CD8-positive, alpha-beta memory T cell (primary cell): ENCODE measurements at regions not wholly inside any gene's neighbourhood (a gene's known extent, or its start where the extent isn't known, plus 50 kb on each side); places are given as distances from the start of the nearest gene placed in this dataset.

ENCODE experiments used
- CTCF ChIA-PET: fragments of 350-600 bp; sonication (Branson Sonifier 250); formaldehyde crosslinking; loops from one replicate; lab custom pipeline; 2021; ENCODE audit warnings: antibody characterized with exemption; lab: Charles Lee
- POLR2A ChIA-PET: fragments of 350-600 bp; sonication (Branson Sonifier 250); formaldehyde crosslinking; loops from one replicate; lab custom pipeline; 2021; ENCODE audit warnings: antibody characterized with exemption; lab: Charles Lee
- DNase-seq, 5 donors: peaks; one replicate each; pipeline versions ENCODE4 v3.0.0 to v3.0.0-alpha.2; 2020 to 2022; ENCODE audit warnings: mixed read lengths in 1 of 5
- H3K27ac ChIP-seq: one replicate; pipeline ENCODE4 v1.7.0; 2013; ENCODE audit warnings: low read depth, mild to moderate bottlenecking, low read length, moderate library complexity
- H3K27me3 ChIP-seq: 2 replicates; pipeline ENCODE4 v1.7.0; 2013; ENCODE audit warnings: low read length, mild to moderate bottlenecking; ENCODE audit not compliant: insufficient read depth, poor library complexity, severe bottlenecking
- H3K36me3 ChIP-seq: 2 replicates; pipeline ENCODE4 v1.7.0; 2013; ENCODE audit warnings: mild to moderate bottlenecking, low read length, moderate library complexity; ENCODE audit not compliant: insufficient read depth
- H3K4me1 ChIP-seq: 2 replicates; pipeline ENCODE4 v1.7.0; 2013; ENCODE audit warnings: mild to moderate bottlenecking, low read length, moderate library complexity; ENCODE audit not compliant: insufficient read depth
- H3K4me3 ChIP-seq: 2 replicates; pipeline ENCODE4 v1.7.0; 2013; ENCODE audit warnings: mild to moderate bottlenecking, low read length
- H3K9me3 ChIP-seq: 2 replicates; pipeline ENCODE4 v1.7.0; 2013; ENCODE audit warnings: mild to moderate bottlenecking, low read length
- H3K27ac Mint-ChIP-seq, 8 donors: one replicate each; pipeline ENCODE4 v1.8.0; 2020 to 2021; ENCODE audit warnings: mixed read lengths in 8 of 8, mild to moderate bottlenecking in 6 of 8, inconsistent platforms in 3 of 8, moderate library complexity in 3 of 8
- H3K27me3 Mint-ChIP-seq, 2 donors: one replicate each; pipeline ENCODE4 v1.8.0; 2020 to 2021; ENCODE audit warnings: mixed read lengths in 2 of 2, mild to moderate bottlenecking in 1 of 2, moderate library complexity in 1 of 2
- H3K36me3 Mint-ChIP-seq, 3 donors: one replicate each; pipeline ENCODE4 v1.8.0; 2020 to 2021; ENCODE audit warnings: mixed read lengths in 3 of 3, inconsistent platforms in 1 of 3, mild to moderate bottlenecking in 1 of 3
- H3K4me1 Mint-ChIP-seq, 3 donors: one replicate each; pipeline ENCODE4 v1.8.0; 2020 to 2021; ENCODE audit warnings: mixed read lengths in 3 of 3, inconsistent platforms in 1 of 3, mild to moderate bottlenecking in 1 of 3
- H3K4me3 Mint-ChIP-seq, 7 donors: one replicate each; pipeline ENCODE4 v1.8.0; 2020 to 2021; ENCODE audit warnings: mixed read lengths in 7 of 7, mild to moderate bottlenecking in 6 of 7, moderate library complexity in 4 of 7, inconsistent platforms in 2 of 7
- H3K9me3 Mint-ChIP-seq, 5 donors: one replicate each; pipeline ENCODE4 v1.8.0; 2020 to 2022; ENCODE audit warnings: mixed read lengths in 5 of 5, mild to moderate bottlenecking in 3 of 5, moderate library complexity in 2 of 5, inconsistent platforms in 1 of 5

GRCh38 chr19:29399804-29400203 is 126.0 kb upstream of the VSTM2B start:
- H3K27ac Mint-ChIP-seq, result no peak overlapping the region
- H3K36me3 Mint-ChIP-seq, result peaks cover 0 to 1% (median 0%) of the 10 kb centered on the region in 3 donors
- DNase-seq, result no peak
- ChIA-PET CTCF (no interaction called here), POLR2A (no interaction called here)
- no peaks in the 10 kb centered on the region for H3K27me3 ChIP-seq
- H3K4me1 ChIP-seq, result no peaks in the 10 kb centered on the region
- no peaks in the 10 kb centered on the region for H3K9me3 ChIP-seq
- no peaks in the 10 kb centered on the region for H3K9me3 Mint-ChIP-seq
- no peak overlapping the region for H3K4me3 Mint-ChIP-seq
- no peak overlapping the region for H3K27ac ChIP-seq
- no peaks in the 10 kb centered on the region for H3K36me3 ChIP-seq
- peaks cover 4 to 30% of the 10 kb centered on the region in 2 donors for H3K27me3 Mint-ChIP-seq
- H3K4me3 ChIP-seq, result no peak overlapping the region
- no peaks in the 10 kb centered on the region for H3K4me1 Mint-ChIP-seq

GRCh38 chr19:29400917-29401711 is 124.7 kb upstream of the VSTM2B start:
- Histone ChIP-seq H3K36me3 (no peaks in the 10 kb centered on the region), H3K27ac (no peak overlapping the region), H3K27me3 (no peaks in the 10 kb centered on the region), H3K4me3 (no peak overlapping the region), H3K9me3 (no peaks in the 10 kb centered on the region), H3K4me1 (no peaks in the 10 kb centered on the region)
- H3K9me3 Mint-ChIP-seq, result no peaks in the 10 kb centered on the region
- no peak overlapping the region for H3K27ac Mint-ChIP-seq
- POLR2A ChIA-PET, result no interaction called here
- no peaks in the 10 kb centered on the region for H3K4me1 Mint-ChIP-seq
- no peak for DNase-seq
- H3K36me3 Mint-ChIP-seq, result peaks cover 0 to 1% (median 0%) of the 10 kb centered on the region in 3 donors
- H3K27me3 Mint-ChIP-seq, result peaks cover 4 to 26% of the 10 kb centered on the region in 2 donors
- H3K4me3 Mint-ChIP-seq, result no peak overlapping the region
- CTCF ChIA-PET, result no interaction called here

- peaks cover 0 to 1% (median 0%) of the 10 kb centered on the region in 3 donors for H3K36me3 Mint-ChIP-seq
- H3K4me3 ChIP-seq, result no peak overlapping the region
- H3K36me3 ChIP-seq, result no peaks in the 10 kb centered on the region
- no peaks in the 10 kb centered on the region for H3K9me3 ChIP-seq
- CTCF ChIA-PET, result no interaction called here
- H3K27me3 ChIP-seq, result no peaks in the 10 kb centered on the region
- no peaks in the 10 kb centered on the region for H3K9me3 Mint-ChIP-seq
- H3K27me3 Mint-ChIP-seq, result peaks cover 1 to 20% of the 10 kb centered on the region in 2 donors
- no peak overlapping the region for H3K27ac ChIP-seq
- H3K27ac Mint-ChIP-seq, result no peak overlapping the region
- H3K4me1 ChIP-seq, result no peaks in the 10 kb centered on the region
- no peaks in the 10 kb centered on the region for H3K4me1 Mint-ChIP-seq
- no peak for DNase-seq
- H3K4me3 Mint-ChIP-seq, result no peak overlapping the region
- POLR2A ChIA-PET, result no interaction called here
Observed at GRCh38 chr19:29401712-29402421, 123.9 kb upstream of the VSTM2B start.

- H3K27me3 Mint-ChIP-seq, result peaks cover 1 to 17% of the 10 kb centered on the region in 2 donors
- no peak for DNase-seq
- Histone ChIP-seq H3K27me3 (no peaks in the 10 kb centered on the region), H3K4me1 (no peaks in the 10 kb centered on the region), H3K4me3 (no peak overlapping the region), H3K36me3 (no peaks in the 10 kb centered on the region), H3K9me3 (no peaks in the 10 kb centered on the region), H3K27ac (no peak overlapping the region)
- no peaks in the 10 kb centered on the region for H3K9me3 Mint-ChIP-seq
- no peaks in the 10 kb centered on the region for H3K4me1 Mint-ChIP-seq
- no peak overlapping the region for H3K4me3 Mint-ChIP-seq
- ChIA-PET CTCF (no interaction called here), POLR2A (no interaction called here)
- no peak overlapping the region for H3K27ac Mint-ChIP-seq
- H3K36me3 Mint-ChIP-seq, result peaks cover 0 to 1% (median 0%) of the 10 kb centered on the region in 3 donors
Observed at GRCh38 chr19:29402563-29402962, 123.2 kb upstream of the VSTM2B start.

- Mint-ChIP-seq H3K9me3 (no peaks in the 10 kb centered on the region), H3K27ac (no peak overlapping the region), H3K27me3 (peaks cover 1 to 21% of the 10 kb centered on the region in 2 donors), H3K36me3 (peaks cover 0 to 1% (median 0%) of the 10 kb centered on the region in 3 donors), H3K4me1 (no peaks in the 10 kb centered on the region), H3K4me3 (no peak overlapping the region)
- Histone ChIP-seq H3K9me3 (no peaks in the 10 kb centered on the region), H3K27me3 (no peaks in the 10 kb centered on the region), H3K36me3 (no peaks in the 10 kb centered on the region), H3K4me1 (no peaks in the 10 kb centered on the region), H3K4me3 (no peak overlapping the region), H3K27ac (no peak overlapping the region)
- ChIA-PET CTCF (no interaction called here), POLR2A (no interaction called here)
- no peak for DNase-seq
Observed at GRCh38 chr19:29404015-29404414, 121.8 kb upstream of the VSTM2B start.

- Histone ChIP-seq H3K27me3 (no peaks in the 10 kb centered on the region), H3K9me3 (no peaks in the 10 kb centered on the region), H3K4me3 (no peak overlapping the region), H3K36me3 (no peaks in the 10 kb centered on the region), H3K27ac (no peak overlapping the region), H3K4me1 (no peaks in the 10 kb centered on the region)
- Mint-ChIP-seq H3K27me3 (peaks cover 1 to 10% of the 10 kb centered on the region in 2 donors), H3K27ac (no peak overlapping the region), H3K4me1 (no peaks in the 10 kb centered on the region), H3K4me3 (no peak overlapping the region), H3K36me3 (peaks cover 0 to 1% (median 0%) of the 10 kb centered on the region in 3 donors), H3K9me3 (no peaks in the 10 kb centered on the region)
- ChIA-PET CTCF (no interaction called here), POLR2A (no interaction called here)
- no peak for DNase-seq
Observed at GRCh38 chr19:29404951-29405727, 120.7 kb upstream of the VSTM2B start.

GRCh38 chr19:29405728-29405995 is 120.1 kb upstream of the VSTM2B start:
- no peaks in the 10 kb centered on the region for H3K36me3 ChIP-seq
- no peak overlapping the region for H3K4me3 ChIP-seq
- peaks cover 0 to 1% (median 0%) of the 10 kb centered on the region in 3 donors for H3K36me3 Mint-ChIP-seq
- no peaks in the 10 kb centered on the region for H3K27me3 ChIP-seq
- H3K27ac Mint-ChIP-seq, result no peak overlapping the region
- ChIA-PET CTCF (no interaction called here), POLR2A (no interaction called here)
- H3K4me1 ChIP-seq, result no peaks in the 10 kb centered on the region
- H3K4me3 Mint-ChIP-seq, result no peak overlapping the region
- DNase-seq, result no peak
- no peaks in the 10 kb centered on the region for H3K9me3 ChIP-seq
- H3K4me1 Mint-ChIP-seq, result no peaks in the 10 kb centered on the region
- peaks cover 1 to 7% of the 10 kb centered on the region in 2 donors for H3K27me3 Mint-ChIP-seq
- no peaks in the 10 kb centered on the region for H3K9me3 Mint-ChIP-seq
- H3K27ac ChIP-seq, result no peak overlapping the region
